ENCODE measurements at regions not wholly inside any gene's neighbourhood (a gene's known extent, or its start where the extent isn't known, plus 50 kb on each side); places are given as distances from the start of the nearest gene placed in this dataset.

DNA sequence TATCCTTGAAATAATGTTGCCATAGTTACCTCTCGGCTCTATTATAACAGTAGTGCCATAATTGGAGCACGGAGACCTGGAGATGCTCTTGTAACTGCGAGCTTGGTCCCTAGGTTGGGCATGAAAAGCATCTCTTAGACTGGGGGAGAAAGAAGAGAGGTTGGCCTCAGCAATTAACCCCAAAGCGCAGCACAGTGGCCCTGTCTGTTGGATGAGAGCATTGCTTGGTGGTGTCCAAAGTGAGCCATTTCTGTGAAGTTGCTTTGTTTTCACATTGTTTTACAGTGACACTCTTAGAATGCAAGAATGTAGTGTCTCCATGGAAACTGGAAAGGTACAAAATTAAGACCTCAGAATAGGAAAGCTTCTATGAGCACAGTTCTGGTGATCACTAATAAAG, 660.7 kb upstream of the EEF2KMT start:
- POLR2A ChIA-PET = no interaction called here

More for the DNA sequence above, 660.7 kb upstream of the EEF2KMT start:
- no peak overlapping the region for H3K27ac ChIP-seq (ENCODE audit: insufficient read depth, low read depth, low read length)
- no peaks in the 10 kb centered on the region for H4K20me1 ChIP-seq (replicated peaks; ENCODE audit: control insufficient read depth, extremely low read depth, insufficient read depth, low read length)
- H3K4me2 ChIP-seq (ENCODE audit: insufficient read depth, low read length) = no peak overlapping the region
- peaks cover 3% of the 10 kb centered on the region for H3K9me3 ChIP-seq (replicated peaks; ENCODE audit: control insufficient read depth, insufficient read depth, low read length)
- H2AFZ ChIP-seq (ENCODE audit: low read depth, low read length) = no peak overlapping the region
- H3K4me3 ChIP-seq (replicated peaks in 1 of 3; ENCODE audit: insufficient read depth in 1 of 3, low read depth in 1 of 3, low read length in 3 of 3) = no peak overlapping the region
- FAIRE-seq (no peak), DNase-seq (ENCODE audit: low read depth, low spot score) (no peak)
- H3K79me2 ChIP-seq (ENCODE audit: control insufficient read depth, insufficient read depth, low read length) = no peaks in the 10 kb centered on the region
- CTCF ChIA-PET = no interaction called here
- intact Hi-C loops (cut with micrococcal nuclease) = no loop called here
- no TSS peak for BruUV-seq (replicated peaks)
- H3K4me1 ChIP-seq (ENCODE audit: control insufficient read depth, extremely low read depth, insufficient read depth, low read length) = no peaks in the 10 kb centered on the region
- no peaks in the 10 kb centered on the region for H3K9me1 ChIP-seq (replicated peaks; ENCODE audit: control insufficient read depth, extremely low read depth, insufficient read depth, low read length)
- H3K9ac ChIP-seq (replicated peaks; ENCODE audit: extremely low read depth, insufficient read depth, low read length) = no peak overlapping the region
- no peaks in the 10 kb centered on the region for H3K27me3 ChIP-seq (ENCODE audit: control insufficient read depth in 2 of 2, insufficient read depth in 2 of 2, low read length in 2 of 2)
- no peaks in the 10 kb centered on the region for H3K36me3 ChIP-seq (ENCODE audit: control insufficient read depth in 2 of 2, extremely low read depth in 1 of 2, insufficient read depth in 2 of 2, low read length in 2 of 2)
- dilution Hi-C loops (cut with MboI; ENCODE audit: extremely low pct_ligation_motif_present, low sequenced_read_pairs) = no loop called here
- TF ChIP-seq FOS (IDR thresholded peaks at IDR 0.05; ENCODE audit: borderline replicate concordance, insufficient read depth, low read length) (no peak), POLR2AphosphoS5 (IDR thresholded peaks at IDR 0.05; ENCODE audit: insufficient read depth, low read depth, low read length) (no peak), GATA2 (IDR thresholded peaks at IDR 0.05; ENCODE audit: insufficient read depth, insufficient read length, low read depth, low read length) (no peak), POLR2A (IDR thresholded peaks at IDR 0.05; ENCODE audit: low read depth, low read length) (no peak), EZH2 (IDR thresholded peaks at IDR 0.05; ENCODE audit: borderline replicate concordance, low read depth, low read length, severe bottlenecking) (no peak), JUN (IDR thresholded peaks at IDR 0.05; ENCODE audit: borderline replicate concordance, insufficient read depth, insufficient read length, low read depth) (no peak), MYC (IDR thresholded peaks at IDR 0.05; ENCODE audit: low read depth, low read length) (no peak)
- TF ChIP-seq, protein P1, sequence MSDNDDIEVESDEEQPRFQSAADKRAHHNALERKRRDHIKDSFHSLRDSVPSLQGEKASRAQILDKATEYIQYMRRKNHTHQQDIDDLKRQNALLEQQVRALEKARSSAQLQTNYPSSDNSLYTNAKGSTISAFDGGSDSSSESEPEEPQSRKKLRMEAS (IDR thresholded peaks at IDR 0.05; ENCODE audit: insufficient read depth, insufficient read length) = no peak
- TF ChIP-seq, protein P2, sequence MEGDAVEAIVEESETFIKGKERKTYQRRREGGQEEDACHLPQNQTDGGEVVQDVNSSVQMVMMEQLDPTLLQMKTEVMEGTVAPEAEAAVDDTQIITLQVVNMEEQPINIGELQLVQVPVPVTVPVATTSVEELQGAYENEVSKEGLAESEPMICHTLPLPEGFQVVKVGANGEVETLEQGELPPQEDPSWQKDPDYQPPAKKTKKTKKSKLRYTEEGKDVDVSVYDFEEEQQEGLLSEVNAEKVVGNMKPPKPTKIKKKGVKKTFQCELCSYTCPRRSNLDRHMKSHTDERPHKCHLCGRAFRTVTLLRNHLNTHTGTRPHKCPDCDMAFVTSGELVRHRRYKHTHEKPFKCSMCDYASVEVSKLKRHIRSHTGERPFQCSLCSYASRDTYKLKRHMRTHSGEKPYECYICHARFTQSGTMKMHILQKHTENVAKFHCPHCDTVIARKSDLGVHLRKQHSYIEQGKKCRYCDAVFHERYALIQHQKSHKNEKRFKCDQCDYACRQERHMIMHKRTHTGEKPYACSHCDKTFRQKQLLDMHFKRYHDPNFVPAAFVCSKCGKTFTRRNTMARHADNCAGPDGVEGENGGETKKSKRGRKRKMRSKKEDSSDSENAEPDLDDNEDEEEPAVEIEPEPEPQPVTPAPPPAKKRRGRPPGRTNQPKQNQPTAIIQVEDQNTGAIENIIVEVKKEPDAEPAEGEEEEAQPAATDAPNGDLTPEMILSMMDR (IDR thresholded peaks at IDR 0.05; ENCODE audit: extremely low read depth in 1 of 2, insufficient read depth in 1 of 2, low read depth in 1 of 2, low read length in 2 of 2) = no peak
